SKM-1 treated with dmso at 0.1 percent for 144 hours (cell line): ENCODE measurements at regions not wholly inside any gene's neighbourhood (a gene's known extent, or its start where the extent isn't known, plus 50 kb on each side); places are given as distances from the start of the nearest gene placed in this dataset.

Source experiments
- DNase-seq: peaks from one replicate; lab custom pipeline; 2025; ENCODE audit not compliant: unreplicated experiment; lab: John Stamatoyannopoulos, UW

DNA sequence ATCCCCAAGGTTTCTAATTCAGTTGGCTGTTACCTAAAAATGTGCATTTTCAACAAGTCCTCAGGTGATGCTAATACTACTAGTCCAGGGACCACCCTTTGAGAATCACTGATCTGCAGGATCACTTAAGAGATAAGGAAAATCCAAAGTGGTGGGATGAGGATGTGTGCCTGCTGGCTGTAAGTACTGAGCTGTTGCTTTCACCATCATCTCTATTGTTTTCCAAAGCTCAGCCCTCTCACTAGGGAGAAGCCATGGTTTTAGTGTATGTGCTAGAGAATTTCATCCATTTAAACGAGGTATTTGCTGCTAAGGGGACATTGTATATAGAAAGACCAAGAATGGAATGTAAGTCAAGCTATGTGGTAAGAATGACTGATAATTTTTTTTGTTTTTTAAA is 202.3 kb downstream of the KIF21A start:
- no peak for DNase-seq

DNA sequence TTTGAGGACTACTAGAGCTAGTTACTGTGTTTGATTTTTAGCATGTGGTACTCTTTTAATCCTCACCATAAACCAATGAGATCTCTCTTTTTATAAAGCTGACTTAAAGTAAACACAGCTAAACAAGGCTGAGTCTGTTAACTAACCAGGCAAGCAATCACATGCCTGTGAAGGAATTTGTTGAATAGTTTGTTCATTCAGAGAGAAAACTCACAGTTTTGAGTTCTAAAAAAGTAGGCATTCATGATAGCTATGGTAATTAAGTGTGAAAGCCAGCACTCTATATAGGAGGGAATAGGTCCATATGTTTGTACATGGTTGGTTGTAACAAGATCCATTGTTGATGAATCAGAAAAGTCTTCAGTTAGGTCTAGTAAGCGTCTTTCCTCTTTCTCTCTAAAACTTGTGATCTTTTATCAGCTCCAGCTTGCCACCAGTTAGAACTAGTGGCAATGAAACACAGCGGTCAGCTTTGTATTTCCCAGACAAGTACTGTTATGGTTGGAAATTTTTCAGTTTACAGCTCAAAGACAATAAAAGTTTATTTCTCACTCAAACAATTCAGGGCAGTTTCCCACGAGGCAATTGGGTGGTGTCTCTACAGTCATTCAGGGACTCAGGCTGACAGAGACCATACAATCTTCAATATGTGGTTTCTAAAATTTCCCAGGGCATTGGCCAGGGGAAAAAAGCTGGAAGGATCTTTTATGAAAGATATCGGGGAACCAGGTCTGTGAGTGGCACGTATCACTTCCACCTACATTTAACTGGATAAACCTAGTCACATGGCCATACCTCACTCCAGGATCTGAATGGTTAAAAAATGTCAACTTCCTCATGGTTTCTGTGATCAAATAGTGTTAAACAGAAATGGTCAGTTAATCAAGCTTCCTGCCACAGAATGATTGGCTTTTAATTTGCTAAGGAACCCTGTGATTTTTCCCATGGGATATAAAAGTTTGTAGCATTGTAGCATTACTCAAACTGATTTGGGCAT is 203.1 kb downstream of the KIF21A start:
- no peak for DNase-seq

DNA sequence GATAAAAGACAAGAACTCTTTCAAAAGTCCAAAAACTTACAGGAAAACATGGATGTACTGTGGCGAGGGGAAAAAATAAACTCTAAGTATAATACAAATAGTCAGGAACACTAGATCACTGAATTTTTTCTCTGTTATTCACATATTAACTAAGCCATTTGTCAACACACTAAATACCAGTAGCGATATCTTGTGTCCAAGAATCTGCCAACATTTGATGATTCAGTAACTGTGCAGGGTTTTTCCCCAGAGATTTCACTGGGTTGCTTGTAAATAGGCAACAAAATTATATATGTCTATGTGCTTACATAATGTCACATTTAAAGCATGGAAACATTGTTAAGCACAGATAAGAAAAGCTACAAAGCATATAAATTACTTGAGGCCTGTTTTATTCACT is 205.9 kb downstream of the KIF21A start:
- DNase-seq: no peak

DNA sequence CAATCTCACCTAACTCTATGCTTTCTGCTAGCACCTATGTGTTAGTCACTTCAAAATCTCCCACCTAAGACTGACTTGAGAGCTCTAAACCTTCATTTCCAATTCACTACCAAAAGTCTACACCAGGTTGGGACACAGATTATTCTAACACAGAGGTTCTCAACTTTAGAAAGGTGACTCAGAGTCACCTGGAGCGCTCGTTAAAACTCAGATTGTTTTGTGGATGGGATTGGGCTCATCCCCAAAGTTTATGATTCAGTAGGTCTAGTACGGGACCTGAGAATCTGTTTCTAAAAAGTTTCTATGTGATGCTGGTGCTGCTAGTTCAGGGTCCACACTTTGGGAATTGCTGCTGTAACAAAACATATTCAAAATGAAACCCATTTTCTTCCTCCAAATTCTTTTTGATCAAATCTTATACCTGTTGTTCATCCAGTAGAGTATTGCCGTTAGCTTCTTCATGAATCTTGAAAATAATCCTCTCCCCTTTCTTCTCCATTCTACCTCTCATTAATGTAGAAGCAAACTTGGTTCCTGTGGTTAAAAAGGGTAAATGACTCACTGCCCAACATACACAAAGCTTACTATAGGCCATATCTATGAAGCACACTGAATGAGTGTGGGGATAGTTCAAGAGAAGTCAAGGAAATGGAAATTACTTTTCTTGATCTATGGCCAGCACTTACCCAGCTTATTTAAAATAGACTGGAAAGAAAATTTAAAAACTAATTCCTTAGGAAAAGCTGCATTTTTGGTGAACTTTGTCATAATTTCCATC is 206.7 kb downstream of the KIF21A start:
- no peak for DNase-seq

DNA sequence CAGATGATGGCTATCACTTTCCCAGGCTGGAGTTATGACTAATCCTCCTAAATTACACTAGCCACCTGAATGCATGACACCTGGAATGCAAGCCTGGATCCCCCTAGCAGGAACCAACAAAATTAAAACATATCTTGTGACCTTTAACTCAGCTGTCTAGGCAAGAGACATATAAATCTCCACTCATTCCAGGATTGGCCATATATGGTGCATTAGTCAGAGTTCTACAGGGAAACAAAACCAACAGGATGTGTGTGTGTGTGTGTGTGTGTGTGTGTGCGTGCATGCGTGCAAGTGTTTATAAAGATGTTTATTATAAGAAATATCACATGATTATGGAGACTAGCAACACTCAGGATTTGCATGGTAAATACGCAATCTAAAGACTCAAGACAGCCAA is 212.8 kb downstream of the KIF21A start:
- no peak for DNase-seq

DNA sequence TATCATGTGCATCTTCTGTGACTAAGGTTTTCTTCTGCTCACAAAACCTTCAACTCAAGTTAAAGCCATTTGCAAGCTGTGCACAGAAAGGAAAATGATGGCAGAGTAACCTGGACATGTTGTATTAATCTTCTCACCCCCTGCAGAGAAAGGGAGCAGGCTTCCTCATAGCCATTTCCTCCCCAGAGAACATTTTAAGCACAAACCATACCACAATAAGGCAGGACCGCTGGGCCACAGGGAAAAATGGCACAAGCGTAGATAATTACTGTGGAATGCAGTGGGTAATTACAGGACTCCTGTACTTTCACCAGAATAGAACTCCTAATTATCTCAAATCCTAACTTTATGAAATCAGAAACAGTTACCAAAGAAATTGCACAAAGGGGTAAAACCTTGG is 215.7 kb downstream of the KIF21A start:
- DNase-seq: no peak

DNA sequence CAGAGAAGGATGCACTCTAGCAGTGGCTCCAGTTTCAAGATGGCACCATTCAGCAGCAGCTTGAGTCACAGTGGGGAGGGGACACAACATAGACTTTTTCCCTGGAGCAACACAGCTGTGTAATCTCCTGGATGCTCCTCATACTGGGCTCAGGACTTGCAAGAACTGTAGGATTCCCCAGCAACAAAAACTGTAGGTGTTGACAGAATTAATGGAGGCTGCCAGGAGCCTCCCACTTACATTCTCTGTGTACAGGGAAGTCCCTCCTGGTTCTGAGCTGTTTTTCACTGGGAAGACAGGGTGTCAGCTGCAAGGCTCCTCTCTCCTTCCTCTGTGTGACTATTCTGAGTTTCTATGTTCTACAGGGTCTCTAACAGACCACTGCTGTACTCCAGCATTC is 217.9 kb downstream of the KIF21A start:
- no peak for DNase-seq

DNA sequence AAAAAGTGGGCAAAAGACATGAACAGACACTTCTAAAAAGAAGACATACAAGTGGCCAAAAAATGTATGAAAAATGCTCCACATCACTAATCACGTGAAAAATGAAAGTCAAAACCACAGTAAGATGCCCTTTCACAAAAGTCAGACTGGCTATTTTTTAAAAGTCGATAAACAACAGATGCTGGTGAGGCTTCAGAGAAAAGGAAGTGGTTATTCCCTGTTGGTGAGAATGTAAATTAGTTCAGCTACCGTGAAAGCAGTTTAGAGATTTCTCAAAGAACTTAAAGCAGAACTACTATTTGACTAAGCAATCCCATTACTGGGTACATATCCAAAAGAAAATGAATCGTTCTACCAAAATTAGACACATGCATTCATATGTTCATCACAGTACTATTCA is 237.0 kb downstream of the KIF21A start:
- no peak for DNase-seq

DNA sequence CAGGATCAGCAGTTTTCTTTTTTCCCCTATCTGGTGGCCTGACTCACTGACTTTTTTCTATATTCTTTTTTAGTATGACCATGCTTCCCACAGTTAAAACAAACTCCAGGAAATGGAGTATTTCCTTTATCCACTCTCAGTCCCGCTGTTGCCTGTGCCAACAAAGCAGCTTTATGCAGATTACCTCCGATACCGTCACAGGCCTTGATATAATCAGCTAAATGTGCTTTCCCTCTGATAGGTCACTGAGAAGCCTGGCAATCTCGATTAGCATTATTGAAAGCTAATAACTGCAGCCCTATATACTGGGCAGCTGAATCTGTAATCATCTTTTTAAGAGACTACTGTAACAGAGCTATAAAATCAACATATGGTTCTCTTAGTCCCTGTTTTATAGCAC is 243.6 kb downstream of the KIF21A start:
- no peak for DNase-seq

DNA sequence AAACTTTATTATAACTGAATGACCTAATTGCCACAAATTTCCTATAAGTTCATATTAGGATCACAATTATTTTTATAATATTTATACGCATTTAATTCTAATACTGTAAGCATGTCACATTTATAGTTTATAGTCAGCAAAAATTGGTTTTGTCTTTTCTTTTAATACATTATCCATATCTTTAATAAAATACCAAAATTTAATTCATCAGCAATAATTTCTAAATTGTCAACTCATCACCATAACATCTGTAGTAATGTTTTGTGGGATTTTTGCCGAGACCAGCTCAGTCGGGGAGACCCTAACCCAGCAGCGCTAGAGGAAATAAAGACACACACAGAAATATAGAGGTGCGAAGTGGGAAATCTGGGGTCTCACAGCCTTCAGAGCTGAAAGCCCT is 254.2 kb downstream of the KIF21A start:
- no peak for DNase-seq

DNA sequence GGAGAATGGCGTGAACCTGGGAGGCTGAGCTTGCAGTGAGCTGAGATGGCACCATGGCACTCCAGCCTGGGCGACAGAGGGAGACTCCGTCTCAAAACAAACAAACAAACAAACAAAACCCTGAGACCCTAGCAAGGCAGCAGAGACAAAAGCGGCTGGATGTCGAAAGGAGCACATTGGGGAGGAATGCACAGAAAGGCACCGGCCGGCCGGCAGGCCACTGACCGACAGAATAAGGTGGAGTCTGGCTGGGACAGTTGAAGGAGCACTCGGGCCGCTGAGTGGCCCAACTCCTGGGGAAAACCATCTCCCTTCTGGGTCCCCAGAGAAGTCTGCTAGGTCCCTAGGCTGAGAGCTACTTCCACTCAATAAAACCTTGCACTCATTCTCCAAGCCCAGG is 256.2 kb downstream of the KIF21A start:
- no peak for DNase-seq

DNA sequence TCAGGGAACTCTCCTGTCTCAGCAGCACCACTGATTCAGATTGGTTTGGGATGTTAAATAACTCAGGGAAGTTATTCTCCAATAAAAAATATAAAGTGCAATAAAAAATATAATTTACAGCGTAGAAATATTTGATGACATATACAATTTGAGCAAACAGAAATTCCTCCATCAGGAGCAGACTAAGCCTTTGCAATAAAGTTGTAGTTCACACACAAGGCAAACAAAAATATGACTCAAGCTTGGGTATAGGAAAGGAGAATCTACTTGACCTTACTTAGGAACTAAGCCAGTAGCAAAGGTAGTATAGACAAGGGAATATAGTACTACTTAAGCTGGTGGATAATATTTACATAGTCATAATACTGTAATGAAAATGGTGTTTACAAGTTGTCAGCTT is 264.1 kb downstream of the KIF21A start:
- DNase-seq: no peak

DNA sequence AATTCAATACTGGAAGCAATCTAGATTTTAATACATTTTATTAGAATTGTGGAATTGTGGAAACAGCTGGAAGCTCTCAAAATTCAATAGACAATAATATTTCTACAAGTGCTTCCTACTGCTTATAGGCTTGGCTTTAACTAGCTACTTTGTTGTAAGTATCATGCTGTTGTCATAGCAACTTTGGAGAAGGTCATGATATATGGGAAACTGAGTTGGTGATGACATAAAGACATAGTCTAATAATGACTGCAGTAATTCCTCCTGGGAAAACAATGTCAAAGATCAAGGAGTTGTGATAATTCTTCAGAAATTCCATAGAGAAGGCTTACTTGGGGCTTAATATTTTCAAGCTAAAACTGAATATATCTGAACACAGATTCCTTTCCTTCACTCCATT is 266.6 kb downstream of the KIF21A start:
- no peak for DNase-seq

DNA sequence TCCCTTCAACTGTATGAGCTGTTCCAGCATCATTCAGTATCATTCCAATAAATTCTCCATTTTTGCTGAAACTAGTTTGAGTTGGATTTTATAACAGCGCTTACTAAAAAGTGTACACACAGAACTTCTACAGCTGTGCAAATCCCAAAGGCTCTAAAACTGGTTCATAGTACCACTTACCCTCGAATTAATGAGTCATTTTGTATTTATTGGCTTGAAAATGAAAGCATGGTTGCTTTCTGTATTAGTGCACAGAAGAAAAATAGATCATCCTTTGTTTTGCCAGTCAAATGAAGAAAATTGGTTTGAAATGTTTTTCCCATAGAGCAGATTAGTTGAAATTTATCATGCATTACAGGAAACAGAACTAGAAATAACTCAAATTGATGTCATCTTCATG is 268.3 kb upstream of the CPNE8 start:
- DNase-seq: no peak

DNA sequence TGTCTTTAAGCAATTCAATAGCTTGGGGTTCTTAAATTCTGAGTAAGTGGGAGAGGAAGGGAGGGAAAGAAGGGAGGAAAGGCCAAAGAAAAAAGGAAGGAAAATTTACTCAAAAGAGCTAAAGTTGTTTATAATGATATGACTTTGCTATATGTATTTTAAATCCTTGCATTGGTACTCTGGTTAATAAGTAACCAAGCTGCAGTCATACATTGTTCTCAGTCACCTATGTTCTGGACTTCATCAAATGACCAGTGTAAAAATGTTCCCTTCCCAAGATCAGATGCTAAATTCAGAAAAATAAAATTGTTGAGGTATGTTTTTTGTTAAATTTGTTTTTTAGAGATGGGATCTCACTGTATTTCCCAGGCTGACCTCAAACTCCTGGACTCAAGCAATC is 259.9 kb upstream of the CPNE8 start:
- no peak for DNase-seq

DNA sequence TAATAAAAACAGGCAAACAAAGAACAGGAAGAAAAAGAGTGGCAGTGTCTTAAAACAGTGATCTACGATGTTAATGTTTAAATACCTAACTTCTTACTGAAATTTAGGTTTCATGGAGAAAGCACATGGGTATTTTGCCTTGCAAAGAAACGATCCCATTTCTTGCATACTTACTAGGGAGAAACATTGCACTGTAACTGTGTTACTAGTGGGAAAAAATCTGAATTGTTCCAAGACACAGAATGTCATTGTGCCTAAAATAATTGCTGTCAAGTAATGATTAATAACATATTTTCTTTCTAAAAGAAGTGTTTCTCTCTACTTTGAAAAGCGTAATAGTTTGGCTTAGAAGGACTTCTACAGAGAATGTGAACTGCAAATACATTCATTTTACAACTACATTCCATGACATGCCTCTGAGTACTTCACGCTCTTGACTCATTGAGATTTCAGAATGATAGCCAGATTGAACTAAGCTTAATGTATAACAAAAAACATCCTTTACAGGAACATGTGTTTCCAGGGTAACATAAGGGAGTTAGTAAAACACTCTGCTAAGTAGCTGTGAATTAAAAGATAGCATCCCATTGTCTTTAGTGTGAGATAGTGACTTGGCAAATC is 256.2 kb upstream of the CPNE8 start:
- no peak for DNase-seq

DNA sequence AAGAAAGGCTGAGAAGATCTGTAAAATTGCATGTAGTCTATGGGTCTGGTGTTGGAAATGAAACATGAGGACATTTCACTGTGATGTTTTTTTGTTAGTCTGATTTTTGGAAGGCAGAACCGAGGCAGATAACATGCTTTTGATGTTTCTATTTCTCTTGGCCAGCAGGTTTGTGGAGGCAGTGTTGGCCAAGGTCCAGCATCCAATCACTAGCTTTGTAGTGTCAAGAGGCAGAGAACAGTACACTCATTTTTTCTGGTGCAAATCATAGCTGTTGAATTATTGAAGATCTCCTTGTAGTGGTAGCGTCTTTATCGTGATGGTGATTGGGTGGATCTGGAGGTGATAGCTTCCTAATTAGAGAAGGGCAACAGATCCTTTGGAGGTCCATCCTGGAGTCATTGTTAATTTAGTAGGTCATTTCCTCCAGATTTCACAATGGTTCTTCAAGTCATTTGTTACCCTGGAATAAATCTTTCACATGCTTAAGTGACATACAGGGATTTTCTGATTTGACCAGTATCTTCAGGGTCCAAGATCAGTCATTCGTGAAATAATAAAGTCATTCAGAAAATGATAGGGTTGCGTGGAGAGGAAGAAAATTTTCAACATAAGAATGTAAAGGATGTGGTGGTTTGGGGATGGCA is 252.4 kb upstream of the CPNE8 start:
- no peak for DNase-seq

DNA sequence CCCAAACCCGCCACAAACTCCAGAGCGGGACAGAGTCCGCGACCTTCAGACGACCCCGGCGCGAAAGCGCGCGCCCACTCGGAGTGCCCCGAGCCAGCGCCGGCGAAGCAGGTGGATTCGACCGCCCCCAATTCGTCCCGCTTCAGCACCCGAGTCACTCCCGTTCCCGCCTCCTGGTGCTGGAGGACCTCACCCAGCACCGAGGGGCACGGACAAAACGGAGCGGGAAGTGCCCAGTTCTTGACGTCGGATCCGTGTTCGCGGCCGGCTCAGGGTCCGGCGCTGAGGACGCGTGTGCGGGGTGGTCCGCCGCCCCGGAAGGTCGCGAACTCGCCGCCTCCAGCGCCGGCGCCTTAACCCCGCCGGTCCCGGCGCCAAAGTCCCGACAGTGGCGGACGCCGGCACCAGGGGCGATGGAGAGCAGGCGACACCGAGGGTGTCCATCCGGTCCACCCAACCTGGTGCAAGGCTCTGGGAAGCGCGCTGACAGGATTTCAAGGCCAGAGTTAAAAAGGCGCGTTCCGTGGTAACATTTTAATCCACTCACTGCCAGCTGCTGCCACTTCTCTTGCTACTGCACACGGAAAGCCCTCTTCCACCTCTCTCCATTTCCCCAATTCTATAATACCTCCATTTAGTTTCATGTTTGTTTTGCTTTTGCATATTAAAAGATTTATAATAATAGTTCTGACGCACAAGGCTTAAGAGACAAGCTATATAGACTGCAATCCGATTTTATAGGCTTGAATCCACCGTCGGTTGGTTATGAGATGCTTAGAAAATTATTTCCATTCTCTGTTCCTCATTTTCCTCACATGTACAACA is 240.0 kb upstream of the CPNE8 start:
- peak; percentile 38 for DNase-seq

DNA sequence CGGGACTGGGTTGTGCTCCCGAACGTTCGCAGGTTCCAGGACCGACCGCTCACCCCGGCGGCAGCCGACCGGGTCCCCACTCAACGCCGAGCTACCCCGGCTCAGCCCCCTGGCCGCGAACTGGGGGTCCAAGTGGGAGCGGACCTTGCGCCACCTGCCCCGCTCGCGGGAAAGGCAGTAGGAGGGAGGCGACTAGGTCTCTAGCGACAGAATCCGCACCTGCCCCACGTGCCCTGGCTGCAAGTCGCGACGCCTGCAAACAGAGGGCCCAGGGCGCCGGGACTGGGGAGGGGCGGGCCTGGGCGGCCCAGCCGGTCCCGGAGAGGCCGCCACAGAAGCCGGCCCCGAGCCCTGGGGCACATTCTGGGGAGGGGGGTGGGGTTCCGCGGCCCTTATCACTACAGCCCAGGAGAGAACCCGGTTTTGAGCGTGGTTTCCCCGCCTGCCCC is 239.2 kb upstream of the CPNE8 start:
- DNase-seq: no peak

DNA sequence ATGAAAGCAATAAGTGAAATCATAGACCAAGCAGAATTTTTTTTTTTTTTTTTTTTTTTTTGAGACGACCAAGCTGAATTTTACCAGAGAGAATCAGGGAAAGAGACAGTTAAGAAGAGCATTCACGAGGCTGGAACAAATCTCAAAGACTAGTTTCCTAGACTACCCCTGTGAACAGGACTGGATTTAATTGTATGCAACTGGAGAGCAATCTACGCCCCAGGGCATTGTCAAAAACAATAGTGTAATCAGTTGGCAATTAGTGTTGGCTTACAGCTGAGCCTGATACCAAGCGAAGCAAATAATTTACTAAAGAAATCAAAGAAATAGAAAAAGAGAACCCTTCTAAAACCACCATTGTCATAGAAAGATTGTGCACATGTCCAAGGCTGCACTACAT is 232.9 kb upstream of the CPNE8 start:
- no peak for DNase-seq
